Common myeloid progenitor, CD34-positive (primary cell): ENCODE measurements at regions not wholly inside any gene's neighbourhood (a gene's known extent, or its start where the extent isn't known, plus 50 kb on each side); places are given as distances from the start of the nearest gene placed in this dataset.

ENCODE experiments used
- CTCF ChIA-PET: fragments of 350-600 bp; sonication (Branson Sonifier 250); formaldehyde crosslinking; loops from one replicate; lab custom pipeline; 2021; ENCODE audit warnings: antibody characterized with exemption; lab: Charles Lee
- POLR2A ChIA-PET: fragments of 350-600 bp; sonication (Branson Sonifier 250); formaldehyde crosslinking; loops from one replicate; lab custom pipeline; 2021; ENCODE audit warnings: antibody characterized with exemption; lab: Charles Lee
- DNase-seq, 3 donors: peaks; one replicate each; pipeline versions ENCODE4 v3.0.0 to v3.0.0-alpha.2; 2013
- H3K27ac ChIP-seq, 2 experiments: 1 replicate in 1 of 2; 2 replicates in 1 of 2; pipeline ENCODE4 v1.7.0; 2013; ENCODE audit warnings: inconsistent platforms in 2 of 2, low read length in 2 of 2, mild to moderate bottlenecking in 2 of 2, low read depth in 1 of 2, moderate library complexity in 1 of 2; ENCODE audit not compliant: severe bottlenecking in 2 of 2, insufficient read depth in 1 of 2, poor library complexity in 1 of 2
- H3K27me3 ChIP-seq, 5 experiments: replicated peaks in 2 of 5; 1 replicate in 3 of 5; 2 replicates in 2 of 5; pipeline versions ENCODE4 v1.6.1 to v1.7.0; 2013; ENCODE audit warnings: low read length in 4 of 5, mild to moderate bottlenecking in 2 of 5, moderate library complexity in 2 of 5, inconsistent platforms in 1 of 5; ENCODE audit not compliant: insufficient read depth in 5 of 5, control insufficient read depth in 4 of 5
- H3K36me3 ChIP-seq, 4 experiments: 1 replicate in 2 of 4; 2 replicates in 2 of 4; pipeline versions ENCODE4 v1.6.1 to v1.7.0; 2013; ENCODE audit warnings: low read length in 3 of 4, control low read depth in 1 of 4, mild to moderate bottlenecking in 1 of 4; ENCODE audit not compliant: control insufficient read depth in 4 of 4, insufficient read depth in 4 of 4
- H3K4me1 ChIP-seq, 4 experiments: 1 replicate in 3 of 4; 2 replicates in 1 of 4; pipeline versions ENCODE4 v1.6.1 to v1.7.1; 2013; ENCODE audit warnings: low read length in 3 of 4, mild to moderate bottlenecking in 3 of 4, control low read depth in 1 of 4, inconsistent platforms in 1 of 4, moderate library complexity in 1 of 4; ENCODE audit not compliant: control insufficient read depth in 4 of 4, insufficient read depth in 4 of 4; ENCODE audit errors: control extremely low read depth in 1 of 4
- H3K4me3 ChIP-seq, 7 experiments: 1 replicate in 4 of 7; 2 replicates in 3 of 7; pipeline versions ENCODE4 v1.5.1 to v1.7.0; 2013; ENCODE audit warnings: mild to moderate bottlenecking in 7 of 7, low read length in 6 of 7, moderate library complexity in 6 of 7, inconsistent platforms in 2 of 7, low read depth in 2 of 7, control low read depth in 1 of 7; ENCODE audit not compliant: insufficient read depth in 4 of 7, control insufficient read depth in 1 of 7; ENCODE audit errors: extremely low read depth in 1 of 7
- H3K9me3 ChIP-seq, 5 experiments: 1 replicate in 4 of 5; 2 replicates in 1 of 5; pipeline versions ENCODE4 v1.6.1 to v1.7.1; 2013; ENCODE audit warnings: low read length in 4 of 5, mild to moderate bottlenecking in 2 of 5, inconsistent platforms in 1 of 5, low read depth in 1 of 5, moderate library complexity in 1 of 5; ENCODE audit not compliant: control insufficient read depth in 4 of 5, insufficient read depth in 2 of 5; ENCODE audit errors: control extremely low read depth in 1 of 5
- WGBS: methylation state at CpG from one replicate; pipeline ENCODE4 v1.1.5; 2013; ENCODE audit not compliant: insufficient coverage; 5-methylcytosine and 5-hydroxymethylcytosine counted together

- H3K27ac ChIP-seq, result no peak overlapping the region
- POLR2A ChIA-PET, result no interaction called here
- CTCF ChIA-PET, result no interaction called here
- no peak overlapping the region for H3K4me3 ChIP-seq
- peaks cover 0 to 4% (median 0%) of the 10 kb centered on the region in 4 experiments for H3K4me1 ChIP-seq
- no peak for DNase-seq
- 97% methylated on average over 5 of the region's 5 CpGs for WGBS
- H3K27me3 ChIP-seq, result peaks cover 0 to 44% (median 18%) of the 10 kb centered on the region in 5 experiments
- peaks cover 0 to 18% (median 3%) of the 10 kb centered on the region in 5 experiments for H3K9me3 ChIP-seq
- no peaks in the 10 kb centered on the region for H3K36me3 ChIP-seq
Observed at GRCh38 chr2:215668378-215668775, 232.5 kb upstream of the FN1 start.

GRCh38 chr2:215667585-215668377, 231.9 kb upstream of the FN1 start:
- no peaks in the 10 kb centered on the region for H3K36me3 ChIP-seq
- peaks cover 0 to 4% (median 0%) of the 10 kb centered on the region in 4 experiments for H3K4me1 ChIP-seq
- POLR2A ChIA-PET, result no interaction called here
- CTCF ChIA-PET, result no interaction called here
- H3K4me3 ChIP-seq, result no peak overlapping the region
- peaks cover 0 to 13% (median 3%) of the 10 kb centered on the region in 5 experiments for H3K9me3 ChIP-seq
- WGBS, result 100% methylated on average over 5 of the region's 10 CpGs
- no peak for DNase-seq
- no peak overlapping the region for H3K27ac ChIP-seq
- H3K27me3 ChIP-seq, result peaks cover 0 to 44% (median 18%) of the 10 kb centered on the region in 5 experiments

- WGBS, result no CpG with 5 or more reads among the region's 3 CpGs
- H3K9me3 ChIP-seq, result no peaks in the 10 kb centered on the region
- peak; percentile 15 to 65 (median 64) for DNase-seq
- H3K27me3 ChIP-seq, result peaks cover 0 to 31% (median 18%) of the 10 kb centered on the region in 5 experiments
- POLR2A ChIA-PET, result no interaction called here
- H3K4me3 ChIP-seq, result no peak overlapping the region
- H3K27ac ChIP-seq, result no peak overlapping the region
- no peaks in the 10 kb centered on the region for H3K36me3 ChIP-seq
- CTCF ChIA-PET, result no interaction called here
- H3K4me1 ChIP-seq, result peaks cover 0 to 4% (median 0%) of the 10 kb centered on the region in 4 experiments
Observed at GRCh38 chr2:215664847-215665525, 229.1 kb upstream of the FN1 start.

- POLR2A ChIA-PET, result no interaction called here
- WGBS, result 100% methylated on average over 1 of the region's 1 CpG
- H3K4me1 ChIP-seq, result peaks cover 0 to 4% (median 0%) of the 10 kb centered on the region in 4 experiments
Observed at GRCh38 chr2:215662715-215663114, 226.8 kb upstream of the FN1 start.

GRCh38 chr2:215660687-215661086, 224.8 kb upstream of the FN1 start:
- WGBS, result 96% methylated on average over 4 of the region's 8 CpGs
- Histone ChIP-seq H3K4me1 (peaks cover 0 to 4% (median 0%) of the 10 kb centered on the region in 4 experiments), H3K9me3 (no peaks in the 10 kb centered on the region), H3K27me3 (peaks cover 0 to 2% (median 0%) of the 10 kb centered on the region in 5 experiments), H3K36me3 (no peaks in the 10 kb centered on the region), H3K27ac (no peak overlapping the region), H3K4me3 (no peak overlapping the region)
- POLR2A ChIA-PET, result no interaction called here
- DNase-seq, result no peak
- CTCF ChIA-PET, result interaction anchor here (1.0 to 1.1 kb wide), 2 partner anchors 12 to 16 kb away, joined by 3 read pairs; no protein-coding TSS in a partner anchor

More at GRCh38 chr2:215662715-215663114, 226.8 kb upstream of the FN1 start:
- Histone ChIP-seq H3K36me3 (no peaks in the 10 kb centered on the region), H3K4me3 (no peak overlapping the region), H3K27ac (no peak overlapping the region), H3K27me3 (peaks cover 0 to 11% (median 3%) of the 10 kb centered on the region in 5 experiments), H3K9me3 (no peaks in the 10 kb centered on the region)
- CTCF ChIA-PET, result no interaction called here
- DNase-seq, result no peak

GRCh38 chr2:215659650-215660049, 223.8 kb upstream of the FN1 start:
- H3K27ac ChIP-seq, result no peak overlapping the region
- CTCF ChIA-PET, result no interaction called here

More at GRCh38 chr2:215659650-215660049, 223.8 kb upstream of the FN1 start:
- 100% methylated on average over 1 of the region's 4 CpGs for WGBS
- Histone ChIP-seq H3K27me3 (peaks cover 0 to 2% (median 0%) of the 10 kb centered on the region in 5 experiments), H3K4me1 (no peaks in the 10 kb centered on the region), H3K9me3 (no peaks in the 10 kb centered on the region), H3K36me3 (no peaks in the 10 kb centered on the region), H3K4me3 (no peak overlapping the region)
- POLR2A ChIA-PET, result no interaction called here
- DNase-seq, result no peak
